Erythroblast (primary cell): ENCODE measurements at regions not wholly inside any gene's neighbourhood (a gene's known extent, or its start where the extent isn't known, plus 50 kb on each side); places are given as distances from the start of the nearest gene placed in this dataset.

Source experiments
- GATA1 ChIP-seq: IDR thresholded peaks from 2 replicates; pipeline ENCODE4 v1.6.1; 2011; ENCODE audit warnings: low read depth, mild to moderate bottlenecking, control low read depth, low read length, moderate library complexity
- POLR2A ChIP-seq: IDR thresholded peaks from 2 replicates; pipeline ENCODE4 v1.6.1; 2011; ENCODE audit warnings: mild to moderate bottlenecking, low read length

DNA sequence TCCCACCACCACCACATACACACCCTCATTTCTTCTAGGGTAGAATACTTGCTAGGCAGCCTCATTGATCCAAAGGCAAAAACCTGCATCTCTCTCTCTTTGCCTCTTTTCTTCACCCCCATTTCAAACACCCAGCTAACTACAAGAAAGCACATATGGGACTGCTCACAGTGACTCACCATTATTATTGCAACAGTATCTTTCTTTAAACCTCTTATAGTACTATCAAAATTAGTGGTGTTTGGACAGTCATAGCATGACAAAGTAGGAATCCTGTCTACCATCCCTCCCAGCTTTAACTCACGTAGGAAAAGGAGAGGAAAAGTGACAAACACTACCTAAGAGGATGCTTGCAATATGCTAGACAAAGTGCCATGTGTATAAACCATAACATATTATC lies 422.5 kb upstream of the CRIM1 start:
- no peak for TF ChIP-seq POLR2A
- TF ChIP-seq GATA1 = no peak
